HEK293T (cell line): ENCODE measurements at regions not wholly inside any gene's neighbourhood (a gene's known extent, or its start where the extent isn't known, plus 50 kb on each side); places are given as distances from the start of the nearest gene placed in this dataset.

Source experiments
- ARNT ChIP-seq: fragments of 450-650 bp; IDR thresholded peaks from 2 replicates; pipeline ENCODE4 v1.6.1; 2017; ENCODE audit warnings: mild to moderate bottlenecking
- BHLHE40 ChIP-seq: fragments of 450-650 bp; IDR thresholded peaks from 2 replicates; pipeline ENCODE4 v1.6.1; 2016; ENCODE audit warnings: mild to moderate bottlenecking, moderate library complexity, borderline replicate concordance
- FOXM1 ChIP-seq: fragments of 450-650 bp; IDR thresholded peaks from 2 replicates; pipeline ENCODE4 v1.6.1; 2017; ENCODE audit warnings: mild to moderate bottlenecking, borderline replicate concordance
- HDGF ChIP-seq: fragments of 450-650 bp; IDR thresholded peaks from 2 replicates; pipeline ENCODE4 v1.6.1; 2017; ENCODE audit warnings: antibody characterized with exemption, borderline replicate concordance
- L3MBTL2 ChIP-seq: fragments of 450-650 bp; conservative IDR thresholded peaks from 2 replicates; pipeline ENCODE4 v1.6.1; 2016; ENCODE audit warnings: mild to moderate bottlenecking
- NFRKB ChIP-seq: fragments of 450-650 bp; IDR thresholded peaks from 2 replicates; pipeline ENCODE4 v1.6.1; 2016; ENCODE audit warnings: mild to moderate bottlenecking, moderate library complexity
- SUZ12 ChIP-seq: fragments of 450-650 bp; IDR thresholded peaks from 2 replicates; pipeline ENCODE4 v1.6.1; 2016; ENCODE audit warnings: mild to moderate bottlenecking
- TARDBP ChIP-seq: fragments of 450-650 bp; IDR thresholded peaks from 2 replicates; pipeline ENCODE4 v1.6.1; 2016
- ZNF384 ChIP-seq: fragments of 450-650 bp; IDR thresholded peaks from 2 replicates; pipeline ENCODE4 v1.6.1; 2016

- no peak for TF ChIP-seq BHLHE40
- TF ChIP-seq ZNF384, result no peak
- no peak for TF ChIP-seq SUZ12
- TF ChIP-seq HDGF, result no peak
- no peak for TF ChIP-seq TARDBP
- no peak for TF ChIP-seq ARNT
- no peak for TF ChIP-seq NFRKB
- no peak for TF ChIP-seq FOXM1
- TF ChIP-seq L3MBTL2, result no peak
Measured at GRCh38 chr2:43004879-43005244, 212.5 kb upstream of the HAAO start.
